ENCODE measurements at regions not wholly inside any gene's neighbourhood (a gene's known extent, or its start where the extent isn't known, plus 50 kb on each side); places are given as distances from the start of the nearest gene placed in this dataset.

GRCh38 chr2:15825276-15825980 lies 114.9 kb upstream of the MYCN start:
- no peaks in the 10 kb centered on the region for H3K36me3 ChIP-seq
- DNase-seq (ENCODE audit: low spot score): no peak
- TF ChIP-seq, protein P1, sequence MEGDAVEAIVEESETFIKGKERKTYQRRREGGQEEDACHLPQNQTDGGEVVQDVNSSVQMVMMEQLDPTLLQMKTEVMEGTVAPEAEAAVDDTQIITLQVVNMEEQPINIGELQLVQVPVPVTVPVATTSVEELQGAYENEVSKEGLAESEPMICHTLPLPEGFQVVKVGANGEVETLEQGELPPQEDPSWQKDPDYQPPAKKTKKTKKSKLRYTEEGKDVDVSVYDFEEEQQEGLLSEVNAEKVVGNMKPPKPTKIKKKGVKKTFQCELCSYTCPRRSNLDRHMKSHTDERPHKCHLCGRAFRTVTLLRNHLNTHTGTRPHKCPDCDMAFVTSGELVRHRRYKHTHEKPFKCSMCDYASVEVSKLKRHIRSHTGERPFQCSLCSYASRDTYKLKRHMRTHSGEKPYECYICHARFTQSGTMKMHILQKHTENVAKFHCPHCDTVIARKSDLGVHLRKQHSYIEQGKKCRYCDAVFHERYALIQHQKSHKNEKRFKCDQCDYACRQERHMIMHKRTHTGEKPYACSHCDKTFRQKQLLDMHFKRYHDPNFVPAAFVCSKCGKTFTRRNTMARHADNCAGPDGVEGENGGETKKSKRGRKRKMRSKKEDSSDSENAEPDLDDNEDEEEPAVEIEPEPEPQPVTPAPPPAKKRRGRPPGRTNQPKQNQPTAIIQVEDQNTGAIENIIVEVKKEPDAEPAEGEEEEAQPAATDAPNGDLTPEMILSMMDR (IDR thresholded peaks at IDR 0.05): no peak
- H3K4me3 ChIP-seq: no peak overlapping the region
- no peaks in the 10 kb centered on the region for H3K9me3 ChIP-seq
- no peak for ATAC-seq (ENCODE audit: insufficient number of reproducible peaks, low FRiP score, low read depth)
- H3K27ac ChIP-seq: no peak overlapping the region
- no peaks in the 10 kb centered on the region for H3K27me3 ChIP-seq (replicated peaks; ENCODE audit: insufficient read depth)
- H3K4me1 ChIP-seq (ENCODE audit: control insufficient read depth in 1 of 2, low read depth in 2 of 2): no peaks in the 10 kb centered on the region

DNA sequence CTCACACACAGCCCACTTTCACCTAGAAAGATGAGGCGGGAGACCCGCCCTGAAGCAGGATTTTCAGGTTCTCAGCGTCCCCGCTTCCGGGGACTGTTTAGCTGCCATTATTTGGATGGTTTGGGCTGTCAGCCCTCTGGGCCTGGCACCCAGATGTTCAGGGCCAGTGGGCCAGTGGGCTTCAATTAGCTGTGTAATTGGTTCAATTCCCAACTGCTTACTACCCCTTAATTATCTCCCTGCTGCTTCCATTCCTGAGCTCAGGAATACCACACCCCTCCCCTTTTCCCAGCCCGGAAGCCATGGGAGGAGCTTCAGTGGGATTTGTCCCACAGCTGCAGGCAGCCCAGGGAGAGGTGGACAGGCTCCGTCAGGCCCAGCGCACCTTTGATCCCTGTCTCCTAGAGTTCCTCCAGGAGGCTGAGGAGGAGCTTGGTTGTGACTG lies 114.1 kb upstream of the MYCN start:
- Histone ChIP-seq H3K27ac (no peak overlapping the region), H3K36me3 (no peaks in the 10 kb centered on the region), H3K4me3 (no peak overlapping the region), H3K9me3 (no peaks in the 10 kb centered on the region), H3K27me3 (replicated peaks; ENCODE audit: insufficient read depth) (no peaks in the 10 kb centered on the region), H3K4me1 (ENCODE audit: control insufficient read depth in 1 of 2, low read depth in 2 of 2) (no peaks in the 10 kb centered on the region)
- TF ChIP-seq, protein P1 (IDR thresholded peaks at IDR 0.05): no peak
- ATAC-seq (ENCODE audit: insufficient number of reproducible peaks, low FRiP score, low read depth): no peak
- no peak for DNase-seq (ENCODE audit: low spot score)

GRCh38 chr2:15827001-15827400 lies 113.3 kb upstream of the MYCN start:
- TF ChIP-seq, protein P1 (IDR thresholded peaks at IDR 0.05): no peak
- H3K27me3 ChIP-seq (replicated peaks; ENCODE audit: insufficient read depth): no peaks in the 10 kb centered on the region
- H3K4me3 ChIP-seq: no peak overlapping the region
- H3K36me3 ChIP-seq: no peaks in the 10 kb centered on the region
- ATAC-seq (ENCODE audit: insufficient number of reproducible peaks, low FRiP score, low read depth) (no peak), DNase-seq (ENCODE audit: low spot score) (no peak)
- H3K9me3 ChIP-seq: no peaks in the 10 kb centered on the region
- no peaks in the 10 kb centered on the region for H3K4me1 ChIP-seq (ENCODE audit: control insufficient read depth in 1 of 2, low read depth in 2 of 2)
- no peak overlapping the region for H3K27ac ChIP-seq

DNA sequence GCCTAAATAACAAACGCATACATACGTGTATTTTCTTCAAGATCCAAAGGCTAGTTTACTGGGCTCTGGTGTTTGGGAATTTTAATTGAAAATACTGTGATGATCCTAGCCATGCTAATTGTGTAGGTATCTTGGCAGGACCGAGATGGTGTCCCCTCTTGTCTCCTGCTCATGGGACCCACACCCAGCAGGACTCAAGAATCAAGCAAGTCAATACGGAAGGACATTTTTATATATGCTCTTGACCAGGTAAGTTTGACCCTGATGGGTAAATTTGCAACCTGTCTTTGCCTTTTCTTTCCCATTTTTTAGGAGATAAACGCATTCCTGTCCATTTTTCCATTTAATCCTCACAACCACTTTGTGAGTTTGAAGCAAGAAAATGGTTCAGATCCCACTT lies 111.8 kb upstream of the MYCN start:
- TF ChIP-seq, protein P1 (IDR thresholded peaks at IDR 0.05): no peak
- Histone ChIP-seq H3K27ac (no peak overlapping the region), H3K27me3 (replicated peaks; ENCODE audit: insufficient read depth) (no peaks in the 10 kb centered on the region), H3K36me3 (no peaks in the 10 kb centered on the region), H3K9me3 (no peaks in the 10 kb centered on the region), H3K4me1 (ENCODE audit: control insufficient read depth in 1 of 2, low read depth in 2 of 2) (no peaks in the 10 kb centered on the region), H3K4me3 (no peak overlapping the region)
- ATAC-seq (ENCODE audit: insufficient number of reproducible peaks, low FRiP score, low read depth) (no peak), DNase-seq (ENCODE audit: low spot score) (no peak)

- Histone ChIP-seq H3K9me3 (no peaks in the 10 kb centered on the region), H3K27me3 (replicated peaks; ENCODE audit: insufficient read depth) (no peaks in the 10 kb centered on the region), H3K4me3 (no peak overlapping the region), H3K27ac (no peak overlapping the region), H3K36me3 (no peaks in the 10 kb centered on the region), H3K4me1 (ENCODE audit: control insufficient read depth in 1 of 2, low read depth in 2 of 2) (no peaks in the 10 kb centered on the region)
- no peak for DNase-seq (ENCODE audit: low spot score)
- no peak for ATAC-seq (ENCODE audit: insufficient number of reproducible peaks, low FRiP score, low read depth)
- TF ChIP-seq, protein P1 (IDR thresholded peaks at IDR 0.05): no peak
Observed at GRCh38 chr2:15829091-15829801, 111.1 kb upstream of the MYCN start.

Measured in thoracic aorta (tissue), 2 donors.